GM19324 (cell line): ENCODE measurements at regions not wholly inside any gene's neighbourhood (a gene's known extent, or its start where the extent isn't known, plus 50 kb on each side); places are given as distances from the start of the nearest gene placed in this dataset.

Source experiments
- ATAC-seq: cut with Tn5 transposase; IDR thresholded peaks from one replicate; pipeline ENCODE4 v1.9.1; 2021; ENCODE audit warnings: mild to moderate bottlenecking, moderate library complexity; ENCODE audit not compliant: unreplicated experiment, low FRiP score

- ATAC-seq: no peak
Measured at GRCh38 chr6:126526996-126527606, 187.2 kb downstream of the CENPW start.

GRCh38 chr6:126529637-126530362 is 189.9 kb downstream of the CENPW start:
- no peak for ATAC-seq

- no peak for ATAC-seq
Measured at GRCh38 chr6:126530775-126531174, 190.9 kb downstream of the CENPW start.

DNA sequence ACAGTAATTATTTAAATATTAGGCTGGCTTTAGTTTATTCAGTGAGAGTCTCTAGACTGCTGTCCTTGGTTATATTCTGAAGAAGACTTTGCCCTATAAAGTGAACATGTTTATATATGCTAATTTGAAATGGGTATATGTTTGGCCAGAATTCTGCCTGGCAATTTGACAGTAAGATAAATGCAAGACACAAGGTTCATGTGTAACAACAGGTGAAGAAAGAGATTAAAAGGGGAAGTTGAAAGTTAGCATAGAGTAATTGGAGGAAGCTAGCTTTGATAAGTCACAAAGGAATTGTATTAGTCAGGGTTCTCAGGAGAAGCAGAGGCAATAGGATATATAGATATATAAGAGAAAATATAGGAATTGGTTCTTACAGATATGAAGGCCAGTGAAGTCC is 191.4 kb downstream of the CENPW start:
- ATAC-seq: no peak

DNA sequence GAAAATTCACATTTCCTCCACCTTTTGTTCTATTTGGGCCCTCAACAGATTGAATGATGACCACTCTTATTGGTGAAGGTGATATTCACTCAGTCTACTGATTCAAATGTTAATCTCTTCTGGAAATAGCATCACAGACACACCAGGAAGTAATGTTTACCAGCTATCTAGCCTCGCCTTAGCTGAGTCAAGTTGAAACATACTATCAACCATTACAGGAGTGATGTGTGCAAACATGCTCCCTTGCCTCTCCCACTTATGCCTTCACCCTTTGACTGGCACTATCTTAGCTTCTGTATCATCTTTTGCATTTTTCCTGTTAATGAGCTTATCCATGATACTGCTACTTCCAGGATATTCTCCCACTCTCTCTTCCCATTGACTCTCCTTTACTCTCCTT is 191.9 kb downstream of the CENPW start:
- no peak for ATAC-seq

- ATAC-seq: no peak
Measured at GRCh38 chr6:126534401-126534800, 194.5 kb downstream of the CENPW start.

DNA sequence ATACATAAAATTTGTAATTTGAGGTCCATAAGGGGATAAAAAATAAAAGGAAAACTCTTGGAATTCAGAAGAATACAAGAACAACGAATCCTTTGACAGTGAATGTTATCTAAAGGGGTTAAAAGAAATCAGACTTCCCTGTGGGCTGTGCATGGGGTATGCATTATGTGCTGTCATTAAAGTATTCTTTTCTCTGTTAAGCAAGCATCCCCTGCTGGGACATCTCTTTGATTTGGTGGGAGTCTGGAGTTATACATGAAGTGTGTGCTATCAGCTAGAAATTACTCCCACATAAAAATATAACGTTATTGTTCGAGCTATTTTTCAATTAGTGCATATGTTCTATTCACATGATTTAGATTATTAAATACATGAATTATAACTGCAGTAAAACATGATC is 195.2 kb downstream of the CENPW start:
- no peak for ATAC-seq

DNA sequence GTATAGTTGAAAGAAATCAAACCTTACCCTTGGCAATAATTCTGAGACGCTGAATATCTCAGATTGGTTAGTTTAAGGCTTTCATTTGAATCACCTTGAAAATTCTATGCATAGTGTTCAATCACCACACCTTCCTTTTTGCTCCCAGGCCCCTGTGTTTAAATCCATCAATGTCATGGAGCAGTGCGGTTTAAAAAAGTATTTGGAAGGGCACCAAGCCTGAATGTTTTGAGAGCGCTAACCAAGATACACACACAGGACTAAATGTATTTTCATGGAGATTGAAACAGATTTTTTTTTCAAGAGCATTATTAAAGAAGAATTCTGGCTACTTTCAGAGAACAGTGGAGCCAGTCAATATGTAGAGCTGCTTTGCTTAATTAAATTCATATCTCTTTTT is 195.7 kb downstream of the CENPW start:
- no peak for ATAC-seq

- no peak for ATAC-seq
Measured at GRCh38 chr6:126537061-126537816, 197.3 kb downstream of the CENPW start.

DNA sequence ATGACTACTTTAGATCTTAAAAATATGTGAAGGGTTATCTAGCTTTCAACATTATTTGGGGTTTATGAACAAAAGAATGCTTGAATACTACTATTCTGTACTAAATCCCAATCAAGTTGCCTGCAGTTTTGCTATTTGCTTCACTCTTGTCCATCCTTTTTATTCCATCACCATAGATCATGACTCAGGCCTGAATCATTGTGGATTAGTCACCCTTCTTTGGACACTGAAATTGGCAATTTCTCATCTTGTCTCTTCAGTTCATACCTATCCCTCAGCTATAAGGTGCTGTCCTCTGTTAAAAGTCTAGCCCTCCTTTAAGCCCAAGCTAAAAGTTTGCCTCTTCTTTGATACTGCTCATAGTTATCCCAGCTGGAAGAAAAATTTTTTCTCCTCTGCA is 199.1 kb downstream of the CENPW start:
- no peak for ATAC-seq

GRCh38 chr6:126540161-126540560 is 200.2 kb downstream of the CENPW start:
- ATAC-seq: no peak

GRCh38 chr6:126541806-126542491 is 202.0 kb downstream of the CENPW start:
- ATAC-seq: no peak

DNA sequence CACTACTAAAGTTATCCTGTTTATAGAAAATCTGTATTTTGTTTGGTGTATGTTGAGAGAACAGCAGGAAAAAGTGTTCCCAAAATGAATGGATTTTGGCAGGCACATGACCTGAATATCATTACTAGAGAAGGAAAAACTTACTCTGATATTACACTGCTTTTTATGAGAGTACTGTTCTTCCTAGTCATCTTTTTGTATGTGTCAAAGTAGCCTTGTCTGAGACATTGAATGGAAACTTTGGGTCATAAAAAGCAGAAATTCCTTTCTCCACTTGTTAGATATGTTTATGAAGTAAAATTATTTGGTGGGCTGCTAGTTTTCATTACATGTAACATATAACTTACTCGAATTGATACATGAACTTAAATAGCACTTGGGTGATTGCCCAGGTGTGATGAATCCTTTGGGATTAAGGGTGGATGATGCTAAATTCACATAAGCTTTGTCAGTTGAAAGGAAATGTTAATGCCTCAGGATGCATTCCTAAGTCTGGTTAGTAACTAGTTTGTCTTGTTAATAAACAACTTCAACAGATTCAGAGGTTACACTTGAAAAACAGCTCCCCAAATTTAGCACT is 206.7 kb downstream of the CENPW start:
- no peak for ATAC-seq

DNA sequence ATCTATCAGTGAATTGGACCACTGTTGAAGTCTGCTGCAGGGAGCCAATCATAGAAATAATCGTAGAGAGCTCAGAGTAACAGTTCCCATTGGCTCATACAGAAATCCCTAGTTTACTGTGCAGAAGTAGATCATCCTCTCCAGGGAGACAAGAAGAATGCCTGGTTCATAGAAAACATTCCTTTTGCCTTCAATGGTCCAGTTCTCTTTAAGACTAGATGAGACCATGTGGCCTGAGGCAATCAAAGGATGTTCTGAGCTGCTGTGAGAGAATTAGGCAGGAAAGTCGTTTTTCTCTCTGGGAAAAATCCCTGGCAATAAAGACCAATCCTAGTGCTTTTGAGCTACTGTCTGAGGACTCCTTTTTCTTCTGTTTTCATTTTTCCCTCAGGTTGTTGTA is 208.4 kb downstream of the CENPW start:
- no peak for ATAC-seq

- no peak for ATAC-seq
Measured at GRCh38 chr6:126550323-126550722, 210.4 kb downstream of the CENPW start.

DNA sequence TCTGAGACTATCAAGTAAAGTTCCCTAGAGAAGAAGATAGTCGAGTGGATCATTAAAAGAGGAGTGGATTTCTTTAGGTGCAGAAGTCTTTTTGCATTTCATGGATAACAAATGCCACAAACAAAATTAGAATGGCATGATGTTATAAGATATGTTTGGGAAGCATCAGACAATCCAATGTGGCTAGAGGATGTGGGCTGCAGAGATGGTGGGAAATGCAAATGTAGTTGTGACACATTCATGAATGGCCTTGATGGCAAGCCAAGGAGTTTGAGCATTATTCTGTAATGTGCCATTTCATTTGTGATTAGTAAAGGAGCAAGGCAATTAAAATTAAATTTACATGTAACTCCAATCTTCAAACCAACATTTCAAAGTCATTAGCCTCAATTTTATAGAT is 211.9 kb downstream of the CENPW start:
- no peak for ATAC-seq

DNA sequence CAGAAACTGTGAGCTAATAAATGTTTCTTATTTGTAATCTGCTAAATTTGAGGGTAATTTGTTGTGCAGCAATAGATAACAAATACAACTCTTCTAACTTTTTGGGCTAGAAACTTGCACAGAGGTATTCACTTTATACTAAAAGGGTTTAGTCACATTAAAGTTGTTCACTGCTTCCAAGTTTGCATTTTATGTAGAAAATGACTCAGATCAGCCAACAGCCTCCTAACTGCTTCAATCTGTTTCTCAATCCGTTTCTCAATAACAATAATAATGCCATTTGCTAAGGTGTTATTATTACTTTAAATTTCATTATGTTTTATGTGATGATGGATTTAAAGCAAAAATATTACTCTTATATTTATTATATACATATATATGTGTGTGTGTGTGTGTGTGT is 213.9 kb downstream of the CENPW start:
- ATAC-seq: no peak

DNA sequence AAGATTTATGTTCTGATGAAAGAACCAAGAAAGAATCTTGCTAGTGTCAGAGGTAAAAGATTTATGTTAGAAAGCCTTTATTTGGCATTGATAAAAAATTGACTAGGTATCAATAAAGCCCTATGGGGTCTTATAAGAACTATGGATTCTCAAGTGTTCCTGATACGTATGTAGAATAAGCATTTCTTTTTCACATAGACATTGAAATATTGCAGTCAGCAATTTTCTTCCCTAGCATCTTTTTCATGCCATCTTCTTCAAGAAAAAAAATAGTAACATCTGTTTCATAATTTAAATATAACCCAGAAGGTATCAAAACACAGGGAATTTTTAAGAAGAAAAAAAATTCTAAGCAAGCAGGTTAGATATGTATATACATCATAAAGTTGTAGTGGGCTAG is 230.6 kb downstream of the CENPW start:
- ATAC-seq: no peak

GRCh38 chr6:126574301-126574700 is 234.4 kb downstream of the CENPW start:
- no peak for ATAC-seq

- ATAC-seq: no peak
Measured at GRCh38 chr6:126581316-126581715, 241.4 kb downstream of the CENPW start.
